ENCODE measurements at regions not wholly inside any gene's neighbourhood (a gene's known extent, or its start where the extent isn't known, plus 50 kb on each side); places are given as distances from the start of the nearest gene placed in this dataset.
"Not testable (repeated sequence)": the region's sequence is repeated elsewhere in the genome, so short reads cannot be mapped to it uniquely, and the experiment has no call there.

GRCh38 chr2:87285139-87285538 lies 263.5 kb upstream of the PLGLB1 start:
- H2BK120ac ChIP-seq (ENCODE audit: low read depth, low read length); H3K4me2 ChIP-seq (ENCODE audit: low read length, poor library complexity, severe bottlenecking); H2BK12ac ChIP-seq (ENCODE audit: low read length in 2 of 2); H2AK5ac ChIP-seq (ENCODE audit: low read length, severe bottlenecking); H3K79me1 ChIP-seq (replicated peaks; ENCODE audit: low read length, poor library complexity, severe bottlenecking); H3K9ac ChIP-seq (ENCODE audit: low read length); H3K9me3 ChIP-seq (ENCODE audit: control insufficient read depth, low read length); H2BK15ac ChIP-seq (ENCODE audit: low read depth, poor library complexity, severe bottlenecking); DNase-seq; H2BK5ac ChIP-seq (ENCODE audit: low read depth, low read length, poor library complexity, severe bottlenecking); H3K14ac ChIP-seq (ENCODE audit: low read length in 2 of 2); H2AFZ ChIP-seq (ENCODE audit: low read depth, low read length); H4K91ac ChIP-seq (ENCODE audit: low read length); H3K4me1 ChIP-seq (ENCODE audit: control insufficient read depth, insufficient read depth, low read depth, low read length); H3K18ac ChIP-seq (ENCODE audit: low read depth in 1 of 2, low read length in 2 of 2); H3K27ac ChIP-seq (ENCODE audit: low read length, poor library complexity, severe bottlenecking); H3K36me3 ChIP-seq (ENCODE audit: control insufficient read depth in 1 of 2, insufficient read depth in 2 of 2, low read depth in 1 of 2, low read length in 2 of 2); H3K4me3 ChIP-seq (ENCODE audit: insufficient read depth in 1 of 2, low read depth in 1 of 2, low read length in 2 of 2); H3K4ac ChIP-seq (ENCODE audit: low read depth in 1 of 2, low read length in 2 of 2); H3K27me3 ChIP-seq (ENCODE audit: control insufficient read depth in 1 of 2, insufficient read depth in 1 of 2, low read length in 2 of 2); H4K8ac ChIP-seq (ENCODE audit: low read length); H3K23ac ChIP-seq (ENCODE audit: low read length in 2 of 2): not testable (repeated sequence)
- 80% methylated on average over 2 of the region's 4 CpGs for WGBS

- 70% methylated on average over 2 of the region's 7 CpGs for WGBS
These were observed 269.1 kb upstream of the PLGLB1 start for GRCh38 chr2:87290566-87291307.

GRCh38 chr2:87291400-87292200 lies 270.0 kb upstream of the PLGLB1 start:
- not testable (repeated sequence) for H2AFZ ChIP-seq (ENCODE audit: low read depth, low read length); H3K27me3 ChIP-seq (ENCODE audit: control insufficient read depth in 1 of 2, insufficient read depth in 1 of 2, low read length in 2 of 2); H4K8ac ChIP-seq (ENCODE audit: low read length); H2BK5ac ChIP-seq (ENCODE audit: low read depth, low read length, poor library complexity, severe bottlenecking); H3K9ac ChIP-seq (ENCODE audit: low read length); H3K4ac ChIP-seq (ENCODE audit: low read depth in 1 of 2, low read length in 2 of 2); H3K27ac ChIP-seq (ENCODE audit: low read length, poor library complexity, severe bottlenecking); H3K14ac ChIP-seq (ENCODE audit: low read length in 2 of 2); H3K23ac ChIP-seq (ENCODE audit: low read length in 2 of 2); H2BK15ac ChIP-seq (ENCODE audit: low read depth, poor library complexity, severe bottlenecking); H3K4me2 ChIP-seq (ENCODE audit: low read length, poor library complexity, severe bottlenecking); H2AK5ac ChIP-seq (ENCODE audit: low read length, severe bottlenecking); H2BK120ac ChIP-seq (ENCODE audit: low read depth, low read length); H3K36me3 ChIP-seq (ENCODE audit: control insufficient read depth in 1 of 2, insufficient read depth in 2 of 2, low read depth in 1 of 2, low read length in 2 of 2); H3K9me3 ChIP-seq (ENCODE audit: control insufficient read depth, low read length); H3K18ac ChIP-seq (ENCODE audit: low read depth in 1 of 2, low read length in 2 of 2); H4K91ac ChIP-seq (ENCODE audit: low read length); H3K79me1 ChIP-seq (replicated peaks; ENCODE audit: low read length, poor library complexity, severe bottlenecking); H3K4me3 ChIP-seq (ENCODE audit: insufficient read depth in 1 of 2, low read depth in 1 of 2, low read length in 2 of 2); DNase-seq; H2BK12ac ChIP-seq (ENCODE audit: low read length in 2 of 2); H3K4me1 ChIP-seq (ENCODE audit: control insufficient read depth, insufficient read depth, low read depth, low read length)
- WGBS, result 86% methylated on average over 2 of the region's 7 CpGs

More at GRCh38 chr2:87290566-87291307, 269.1 kb upstream of the PLGLB1 start:
- not testable (repeated sequence) for H2BK12ac ChIP-seq (ENCODE audit: low read length in 2 of 2); H2BK5ac ChIP-seq (ENCODE audit: low read depth, low read length, poor library complexity, severe bottlenecking); H2BK120ac ChIP-seq (ENCODE audit: low read depth, low read length); H3K4me2 ChIP-seq (ENCODE audit: low read length, poor library complexity, severe bottlenecking); H3K9ac ChIP-seq (ENCODE audit: low read length); H3K23ac ChIP-seq (ENCODE audit: low read length in 2 of 2); H4K91ac ChIP-seq (ENCODE audit: low read length); H2BK15ac ChIP-seq (ENCODE audit: low read depth, poor library complexity, severe bottlenecking); H3K4ac ChIP-seq (ENCODE audit: low read depth in 1 of 2, low read length in 2 of 2); H3K14ac ChIP-seq (ENCODE audit: low read length in 2 of 2); H3K36me3 ChIP-seq (ENCODE audit: control insufficient read depth in 1 of 2, insufficient read depth in 2 of 2, low read depth in 1 of 2, low read length in 2 of 2); H4K8ac ChIP-seq (ENCODE audit: low read length); H3K4me1 ChIP-seq (ENCODE audit: control insufficient read depth, insufficient read depth, low read depth, low read length); H3K27me3 ChIP-seq (ENCODE audit: control insufficient read depth in 1 of 2, insufficient read depth in 1 of 2, low read length in 2 of 2); H3K4me3 ChIP-seq (ENCODE audit: insufficient read depth in 1 of 2, low read depth in 1 of 2, low read length in 2 of 2); H3K9me3 ChIP-seq (ENCODE audit: control insufficient read depth, low read length); H2AK5ac ChIP-seq (ENCODE audit: low read length, severe bottlenecking); H3K79me1 ChIP-seq (replicated peaks; ENCODE audit: low read length, poor library complexity, severe bottlenecking); H3K27ac ChIP-seq (ENCODE audit: low read length, poor library complexity, severe bottlenecking)
- Histone ChIP-seq H3K18ac (ENCODE audit: low read depth in 1 of 2, low read length in 2 of 2) (peak overlapping the region in 1 of 2 experiments; percentile 52), H2AFZ (ENCODE audit: low read depth, low read length) (peak overlapping the region; percentile 27)
- peak; percentile 25 for DNase-seq

- H3K79me1 ChIP-seq (replicated peaks; ENCODE audit: low read length, poor library complexity, severe bottlenecking); H3K36me3 ChIP-seq (ENCODE audit: control insufficient read depth in 1 of 2, insufficient read depth in 2 of 2, low read depth in 1 of 2, low read length in 2 of 2); H3K23ac ChIP-seq (ENCODE audit: low read length in 2 of 2); DNase-seq; H3K14ac ChIP-seq (ENCODE audit: low read length in 2 of 2); H2BK120ac ChIP-seq (ENCODE audit: low read depth, low read length); H4K8ac ChIP-seq (ENCODE audit: low read length); H2AFZ ChIP-seq (ENCODE audit: low read depth, low read length); H2BK12ac ChIP-seq (ENCODE audit: low read length in 2 of 2); H3K9ac ChIP-seq (ENCODE audit: low read length); H3K4me1 ChIP-seq (ENCODE audit: control insufficient read depth, insufficient read depth, low read depth, low read length); H3K4me2 ChIP-seq (ENCODE audit: low read length, poor library complexity, severe bottlenecking); H3K4ac ChIP-seq (ENCODE audit: low read depth in 1 of 2, low read length in 2 of 2); H3K27me3 ChIP-seq (ENCODE audit: control insufficient read depth in 1 of 2, insufficient read depth in 1 of 2, low read length in 2 of 2); H3K27ac ChIP-seq (ENCODE audit: low read length, poor library complexity, severe bottlenecking); H2BK15ac ChIP-seq (ENCODE audit: low read depth, poor library complexity, severe bottlenecking); H2AK5ac ChIP-seq (ENCODE audit: low read length, severe bottlenecking); H3K4me3 ChIP-seq (ENCODE audit: insufficient read depth in 1 of 2, low read depth in 1 of 2, low read length in 2 of 2); H2BK5ac ChIP-seq (ENCODE audit: low read depth, low read length, poor library complexity, severe bottlenecking); H3K18ac ChIP-seq (ENCODE audit: low read depth in 1 of 2, low read length in 2 of 2); H3K9me3 ChIP-seq (ENCODE audit: control insufficient read depth, low read length); H4K91ac ChIP-seq (ENCODE audit: low read length): not testable (repeated sequence)
- WGBS, result 100% methylated on average over 1 of the region's 2 CpGs
These were observed 272.4 kb upstream of the PLGLB1 start for GRCh38 chr2:87293931-87294594.

Data from mesenchymal stem cell (in vitro differentiated cells and primary cell).